Endodermal cell (in vitro differentiated cells): ENCODE measurements at regions not wholly inside any gene's neighbourhood (a gene's known extent, or its start where the extent isn't known, plus 50 kb on each side); places are given as distances from the start of the nearest gene placed in this dataset.

Source experiments
- DNase-seq: peaks from one replicate; pipeline ENCODE4 v3.0.0-alpha.2; 2017
- H3K27ac ChIP-seq: 2 replicates; pipeline ENCODE4 v1.5.1; 2013; ENCODE audit warnings: mild to moderate bottlenecking, low read depth, low read length, moderate library complexity
- H3K27me3 ChIP-seq: 2 replicates; pipeline ENCODE4 v1.6.1; 2013; ENCODE audit warnings: mild to moderate bottlenecking, low read length, moderate library complexity; ENCODE audit not compliant: insufficient read depth, control insufficient read depth, poor library complexity, severe bottlenecking
- H3K36me3 ChIP-seq: 2 replicates; pipeline ENCODE4 v1.7.0; 2013; ENCODE audit warnings: mild to moderate bottlenecking, low read length, moderate library complexity; ENCODE audit not compliant: control insufficient read depth, insufficient read depth
- H3K4me1 ChIP-seq: one replicate; pipeline ENCODE4 v1.7.0; 2013; ENCODE audit warnings: low read length; ENCODE audit not compliant: control insufficient read depth, insufficient read depth
- H3K4me3 ChIP-seq: 2 replicates; pipeline ENCODE4 v1.5.1; 2013; ENCODE audit warnings: mild to moderate bottlenecking, low read length, moderate library complexity
- H3K9ac ChIP-seq: 2 replicates; pipeline ENCODE4 v1.6.1; 2013; ENCODE audit warnings: mild to moderate bottlenecking, low read length, moderate library complexity; ENCODE audit not compliant: poor library complexity, severe bottlenecking; ENCODE audit errors: extremely low read depth
- H3K9me3 ChIP-seq: 2 replicates; pipeline ENCODE4 v1.6.1; 2013; ENCODE audit warnings: mild to moderate bottlenecking, low read length, moderate library complexity; ENCODE audit not compliant: control insufficient read depth
- H3K27ac Mint-ChIP-seq: 2 replicates; pipeline ENCODE4 v1.8.0; 2020; ENCODE audit warnings: mixed read lengths
- H3K27me3 Mint-ChIP-seq: 2 replicates; pipeline ENCODE4 v1.8.0; 2021; ENCODE audit warnings: mild to moderate bottlenecking, mixed read lengths; ENCODE audit not compliant: insufficient read depth
- H3K36me3 Mint-ChIP-seq: 2 replicates; pipeline ENCODE4 v1.8.0; 2020; ENCODE audit warnings: low read depth, mixed read lengths
- H3K4me1 Mint-ChIP-seq: 2 replicates; pipeline ENCODE4 v1.8.0; 2020; ENCODE audit warnings: mixed read lengths
- H3K4me3 Mint-ChIP-seq: 2 replicates; pipeline ENCODE4 v1.8.0; 2020; ENCODE audit warnings: mild to moderate bottlenecking, moderate library complexity, mixed read lengths
- H3K9me3 Mint-ChIP-seq: 2 replicates; pipeline ENCODE4 v1.8.0; 2020; ENCODE audit warnings: mild to moderate bottlenecking, mixed read lengths
- WGBS, 2 experiments: methylation state at CpG; one replicate each; pipeline versions ENCODE4 v1.1.5 to v1.1.7; 2013; ENCODE audit warnings: missing lambda C conversion rate in 2 of 2, mixed read lengths in 1 of 2; ENCODE audit not compliant: insufficient coverage in 1 of 2, insufficient read length in 1 of 2; 5-methylcytosine and 5-hydroxymethylcytosine counted together
- TF ChIP-seq, protein P1 (sequence below): fragments of 200-600 bp; sonication (generic); conservative IDR thresholded peaks from 2 replicates; pipeline ENCODE4 v1.5.0; 2021; ENCODE audit warnings: antibody characterized with exemption, mild to moderate bottlenecking

DNA sequence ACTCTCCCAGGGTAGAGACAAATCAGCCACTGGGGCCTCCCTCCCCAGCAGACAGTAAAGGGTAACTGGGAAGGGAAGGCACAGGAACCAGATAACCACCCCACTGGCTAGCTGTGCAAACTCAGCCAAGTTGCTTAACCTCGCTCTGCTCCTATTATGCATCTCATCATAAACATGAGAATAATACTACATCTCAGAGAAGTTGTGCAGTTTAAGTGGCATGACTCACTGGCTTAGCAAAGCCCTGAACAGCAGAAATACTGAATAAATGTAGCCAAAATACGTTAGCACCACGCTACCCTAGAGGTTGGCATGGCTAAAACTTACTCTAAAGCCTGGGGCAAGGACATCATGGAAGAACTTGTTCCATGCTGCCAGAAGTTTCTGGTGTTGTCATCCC is 128.1 kb upstream of the ANK3 start:
- H3K9me3 ChIP-seq: no peaks in the 10 kb centered on the region
- Mint-ChIP-seq H3K36me3 (no peaks in the 10 kb centered on the region), H3K9me3 (no peaks in the 10 kb centered on the region), H3K27me3 (no peaks in the 10 kb centered on the region), H3K4me1 (peaks cover 11% of the 10 kb centered on the region), H3K4me3 (no peak overlapping the region), H3K27ac (no peak overlapping the region)
- no peak overlapping the region for H3K4me3 ChIP-seq
- no peaks in the 10 kb centered on the region for H3K36me3 ChIP-seq
- DNase-seq: no peak
- no peaks in the 10 kb centered on the region for H3K27me3 ChIP-seq
- TF ChIP-seq, protein P1, sequence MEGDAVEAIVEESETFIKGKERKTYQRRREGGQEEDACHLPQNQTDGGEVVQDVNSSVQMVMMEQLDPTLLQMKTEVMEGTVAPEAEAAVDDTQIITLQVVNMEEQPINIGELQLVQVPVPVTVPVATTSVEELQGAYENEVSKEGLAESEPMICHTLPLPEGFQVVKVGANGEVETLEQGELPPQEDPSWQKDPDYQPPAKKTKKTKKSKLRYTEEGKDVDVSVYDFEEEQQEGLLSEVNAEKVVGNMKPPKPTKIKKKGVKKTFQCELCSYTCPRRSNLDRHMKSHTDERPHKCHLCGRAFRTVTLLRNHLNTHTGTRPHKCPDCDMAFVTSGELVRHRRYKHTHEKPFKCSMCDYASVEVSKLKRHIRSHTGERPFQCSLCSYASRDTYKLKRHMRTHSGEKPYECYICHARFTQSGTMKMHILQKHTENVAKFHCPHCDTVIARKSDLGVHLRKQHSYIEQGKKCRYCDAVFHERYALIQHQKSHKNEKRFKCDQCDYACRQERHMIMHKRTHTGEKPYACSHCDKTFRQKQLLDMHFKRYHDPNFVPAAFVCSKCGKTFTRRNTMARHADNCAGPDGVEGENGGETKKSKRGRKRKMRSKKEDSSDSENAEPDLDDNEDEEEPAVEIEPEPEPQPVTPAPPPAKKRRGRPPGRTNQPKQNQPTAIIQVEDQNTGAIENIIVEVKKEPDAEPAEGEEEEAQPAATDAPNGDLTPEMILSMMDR: no peak
- peaks cover 5% of the 10 kb centered on the region for H3K4me1 ChIP-seq
- H3K27ac ChIP-seq: no peak overlapping the region
- WGBS, 2 experiments: 93 to 100% methylated on average over 2 to 3 of the region's 3 CpGs
- H3K9ac ChIP-seq: no peak overlapping the region

DNA sequence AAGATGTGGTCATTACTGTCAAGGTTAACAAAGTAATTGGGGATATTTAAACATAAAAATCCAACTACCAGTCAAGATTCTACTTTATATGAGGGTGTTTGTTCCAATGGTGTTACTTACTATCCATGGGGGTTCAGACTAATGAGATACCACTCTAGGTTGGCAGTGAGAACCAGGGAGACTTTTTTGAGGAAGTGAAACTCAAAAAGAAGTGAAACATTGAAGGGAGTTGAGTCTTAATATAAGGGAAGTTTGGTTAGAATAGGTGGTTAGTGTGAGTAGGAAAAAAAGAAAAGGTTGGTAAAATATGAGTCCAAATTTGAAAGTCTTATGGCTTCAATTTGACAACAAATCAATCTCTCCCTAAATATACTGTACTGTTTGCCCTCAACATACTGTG is 123.6 kb upstream of the ANK3 start:
- Mint-ChIP-seq H3K9me3 (no peaks in the 10 kb centered on the region), H3K4me3 (no peak overlapping the region), H3K4me1 (peaks cover 14% of the 10 kb centered on the region), H3K27me3 (no peaks in the 10 kb centered on the region), H3K27ac (no peak overlapping the region), H3K36me3 (no peaks in the 10 kb centered on the region)
- Histone ChIP-seq H3K27ac (no peak overlapping the region), H3K27me3 (no peaks in the 10 kb centered on the region), H3K36me3 (no peaks in the 10 kb centered on the region), H3K9me3 (no peaks in the 10 kb centered on the region), H3K9ac (no peak overlapping the region), H3K4me1 (peaks cover 4% of the 10 kb centered on the region), H3K4me3 (no peak overlapping the region)
- TF ChIP-seq, protein P1: no peak
- no peak for DNase-seq

DNA sequence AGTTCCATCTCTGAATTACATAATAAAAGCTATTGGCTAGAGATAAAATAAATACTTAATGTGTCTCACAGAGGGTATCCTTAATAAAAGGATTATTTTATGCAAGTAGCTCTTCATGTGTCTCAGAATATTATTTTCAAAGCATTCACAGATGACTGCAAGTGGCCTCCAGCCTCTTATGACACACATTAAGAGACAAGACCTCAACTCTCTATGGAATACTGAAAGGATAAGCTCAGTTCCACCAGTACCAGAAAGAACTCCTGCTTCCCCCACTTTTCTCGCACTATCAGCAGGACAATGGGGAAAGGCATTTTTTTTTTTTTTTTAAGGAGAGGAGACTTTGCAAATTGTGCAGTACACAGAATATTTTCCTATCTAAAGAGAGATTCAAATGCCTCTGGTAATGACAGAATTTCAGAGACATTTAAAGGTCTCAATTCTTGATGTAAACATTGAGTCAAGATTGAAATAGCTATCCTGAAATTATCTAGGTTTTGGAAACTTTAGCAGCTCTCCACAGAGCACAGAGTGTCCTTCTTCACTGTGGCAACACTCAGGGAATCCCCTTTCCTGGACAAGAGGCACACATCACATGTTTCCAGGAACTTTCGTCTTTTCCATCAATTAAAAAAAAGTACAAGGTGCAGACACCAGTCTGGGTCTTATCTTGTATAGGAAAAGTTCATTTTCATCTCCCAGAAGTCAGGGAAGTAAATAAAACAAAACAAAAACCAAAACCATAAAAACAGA is 122.0 kb upstream of the ANK3 start:
- Mint-ChIP-seq H3K4me3 (no peak overlapping the region), H3K9me3 (no peaks in the 10 kb centered on the region), H3K27ac (no peak overlapping the region), H3K27me3 (no peaks in the 10 kb centered on the region), H3K4me1 (peaks cover 16% of the 10 kb centered on the region), H3K36me3 (no peaks in the 10 kb centered on the region)
- no peak overlapping the region for H3K27ac ChIP-seq
- H3K27me3 ChIP-seq: no peaks in the 10 kb centered on the region
- no peak overlapping the region for H3K4me3 ChIP-seq
- TF ChIP-seq, protein P1: no peak
- WGBS, 2 experiments: 90 to 92% methylated on average over 2 of the region's 2 CpGs
- H3K9ac ChIP-seq: no peak overlapping the region
- H3K36me3 ChIP-seq: no peaks in the 10 kb centered on the region
- H3K9me3 ChIP-seq: no peaks in the 10 kb centered on the region
- peaks cover 4% of the 10 kb centered on the region for H3K4me1 ChIP-seq
- no peak for DNase-seq
